ENCODE measurements at regions not wholly inside any gene's neighbourhood (a gene's known extent, or its start where the extent isn't known, plus 50 kb on each side); places are given as distances from the start of the nearest gene placed in this dataset.

- no peak for DNase-seq (ENCODE audit: unreplicated experiment)
- BruUV-seq (replicated peaks) = no TSS peak
- ChIA-PET CTCF (no interaction called here), POLR2A (no interaction called here)
- Mint-ChIP-seq H3K9me3 (ENCODE audit: unreplicated experiment) (no peaks in the 10 kb centered on the region), H3K4me3 (ENCODE audit: unreplicated experiment) (no peak overlapping the region), H3K4me1 (ENCODE audit: insufficient read depth, unreplicated experiment) (peaks cover 9% of the 10 kb centered on the region), H3K27me3 (ENCODE audit: insufficient read depth, unreplicated experiment) (no peaks in the 10 kb centered on the region), H3K36me3 (ENCODE audit: insufficient read depth, unreplicated experiment) (no peaks in the 10 kb centered on the region), H3K27ac (ENCODE audit: low read depth, unreplicated experiment) (no peak overlapping the region)
- no peak for TF ChIP-seq CTCF (IDR thresholded peaks at IDR 0.05; ENCODE audit: unreplicated experiment)
- intact Hi-C loops (cut with micrococcal nuclease) = no loop called here
Measured at GRCh38 chr12:84075991-84076390, 836.6 kb downstream of the SLC6A15 start.

GRCh38 chr12:84073401-84073800 lies 839.2 kb downstream of the SLC6A15 start:
- TF ChIP-seq CTCF (IDR thresholded peaks at IDR 0.05; ENCODE audit: unreplicated experiment) = no peak
- H3K4me3 Mint-ChIP-seq (ENCODE audit: unreplicated experiment) = no peak overlapping the region
- no peaks in the 10 kb centered on the region for H3K9me3 Mint-ChIP-seq (ENCODE audit: unreplicated experiment)
- no TSS peak for BruUV-seq (replicated peaks)
- H3K27ac Mint-ChIP-seq (ENCODE audit: low read depth, unreplicated experiment) = no peak overlapping the region
- H3K4me1 Mint-ChIP-seq (ENCODE audit: insufficient read depth, unreplicated experiment) = no peaks in the 10 kb centered on the region
- ChIA-PET CTCF (interaction anchor here (1.8 kb wide), 1 partner anchor 18 kb away, joined by 4 read pairs; no protein-coding TSS in a partner anchor), POLR2A (no interaction called here)
- intact Hi-C loops (cut with micrococcal nuclease) = no loop called here
- H3K27me3 Mint-ChIP-seq (ENCODE audit: insufficient read depth, unreplicated experiment) = no peaks in the 10 kb centered on the region
- DNase-seq (ENCODE audit: unreplicated experiment) = no peak
- H3K36me3 Mint-ChIP-seq (ENCODE audit: insufficient read depth, unreplicated experiment) = no peaks in the 10 kb centered on the region

- BruUV-seq (replicated peaks) = no TSS peak
Measured at GRCh38 chr12:84072961-84073360, 839.6 kb downstream of the SLC6A15 start.

GRCh38 chr12:84070292-84070691 lies 842.3 kb downstream of the SLC6A15 start:
- intact Hi-C loops (cut with micrococcal nuclease) = no loop called here
- DNase-seq (ENCODE audit: unreplicated experiment) = peak; percentile 11
- H3K27ac Mint-ChIP-seq (ENCODE audit: low read depth, unreplicated experiment) = no peak overlapping the region
- BruUV-seq (replicated peaks) = no TSS peak
- no peak overlapping the region for H3K4me3 Mint-ChIP-seq (ENCODE audit: unreplicated experiment)
- no peak for TF ChIP-seq CTCF (IDR thresholded peaks at IDR 0.05; ENCODE audit: unreplicated experiment)
- no peaks in the 10 kb centered on the region for H3K36me3 Mint-ChIP-seq (ENCODE audit: insufficient read depth, unreplicated experiment)
- H3K9me3 Mint-ChIP-seq (ENCODE audit: unreplicated experiment) = no peaks in the 10 kb centered on the region
- POLR2A ChIA-PET = no interaction called here
- CTCF ChIA-PET = no interaction called here
- H3K4me1 Mint-ChIP-seq (ENCODE audit: insufficient read depth, unreplicated experiment) = no peaks in the 10 kb centered on the region
- no peaks in the 10 kb centered on the region for H3K27me3 Mint-ChIP-seq (ENCODE audit: insufficient read depth, unreplicated experiment)

More at GRCh38 chr12:84072961-84073360, 839.6 kb downstream of the SLC6A15 start:
- Mint-ChIP-seq H3K27me3 (ENCODE audit: insufficient read depth, unreplicated experiment) (no peaks in the 10 kb centered on the region), H3K36me3 (ENCODE audit: insufficient read depth, unreplicated experiment) (no peaks in the 10 kb centered on the region), H3K4me1 (ENCODE audit: insufficient read depth, unreplicated experiment) (no peaks in the 10 kb centered on the region), H3K4me3 (ENCODE audit: unreplicated experiment) (no peak overlapping the region), H3K27ac (ENCODE audit: low read depth, unreplicated experiment) (no peak overlapping the region), H3K9me3 (ENCODE audit: unreplicated experiment) (no peaks in the 10 kb centered on the region)
- intact Hi-C loops (cut with micrococcal nuclease) = no loop called here
- DNase-seq (ENCODE audit: unreplicated experiment) = no peak
- CTCF ChIA-PET = interaction anchor here (1.8 kb wide), 1 partner anchor 18 kb away, joined by 4 read pairs; no protein-coding TSS in a partner anchor
- no peak for TF ChIP-seq CTCF (IDR thresholded peaks at IDR 0.05; ENCODE audit: unreplicated experiment)
- POLR2A ChIA-PET = interaction anchor here (1.3 kb wide), 1 partner anchor 21 kb away, joined by 4 read pairs; no protein-coding TSS in a partner anchor

Measured in MCF 10A (cell line).